GM12878 (cell line): ENCODE measurements at regions not wholly inside any gene's neighbourhood (a gene's known extent, or its start where the extent isn't known, plus 50 kb on each side); places are given as distances from the start of the nearest gene placed in this dataset.

Experiments
- BCL11A ChIP-seq: IDR thresholded peaks from 2 replicates; pipeline ENCODE4 v1.6.1; 2011; ENCODE audit warnings: low read depth, low read length
- CHD1 ChIP-seq: IDR thresholded peaks from 2 replicates; pipeline ENCODE4 v1.6.1; 2012; ENCODE audit warnings: low read depth, low read length, improper control_type of control experiment
- CTCF ChIP-seq, 3 experiments: IDR thresholded peaks in 2 of 3; conservative IDR thresholded peaks in 1 of 3; 2 replicates each; pipeline ENCODE4 v1.5.1; 2011; ENCODE audit warnings: low read depth in 3 of 3, low read length in 3 of 3, mild to moderate bottlenecking in 3 of 3, control low read depth in 2 of 3, moderate library complexity in 2 of 3, inconsistent platforms in 1 of 3, mixed read lengths in 1 of 3; ENCODE audit not compliant: control insufficient read depth in 2 of 3, insufficient read depth in 1 of 3; ENCODE audit errors: extremely low read depth in 1 of 3
- EP300 ChIP-seq, 2 experiments: fragments of 150-350 bp in 1 of 2; IDR thresholded peaks; 2 replicates each; pipeline ENCODE4 v1.6.1; 2011 to 2012; ENCODE audit warnings: low read depth in 2 of 2, low read length in 2 of 2, borderline replicate concordance in 1 of 2, improper control_type of control experiment in 1 of 2, inconsistent platforms in 1 of 2; ENCODE audit not compliant: control insufficient read depth in 1 of 2
- EZH2 ChIP-seq: IDR thresholded peaks from 2 replicates; pipeline ENCODE4 v1.6.1; 2012; ENCODE audit warnings: low read depth, mild to moderate bottlenecking, control low read depth, inconsistent platforms, low read length, borderline replicate concordance; ENCODE audit not compliant: control insufficient read depth
- FOXK2 ChIP-seq: fragments of 450-650 bp; IDR thresholded peaks from 2 replicates; pipeline ENCODE4 v1.6.1; 2017; ENCODE audit warnings: mild to moderate bottlenecking, moderate library complexity
- HCFC1 ChIP-seq: fragments of 150-350 bp; IDR thresholded peaks from 2 replicates; pipeline ENCODE4 v1.6.1; 2014; ENCODE audit warnings: low read length
- JUNB ChIP-seq: IDR thresholded peaks from 2 replicates; pipeline ENCODE4 v1.6.1; 2016; ENCODE audit warnings: antibody characterized with exemption, mild to moderate bottlenecking
- POLR2AphosphoS5 ChIP-seq: IDR thresholded peaks from 2 replicates; pipeline ENCODE4 v1.6.1; 2011; ENCODE audit warnings: mild to moderate bottlenecking, low read length, inconsistent platforms
- USF1 ChIP-seq: IDR thresholded peaks from 2 replicates; pipeline ENCODE4 v1.6.1; 2011; ENCODE audit warnings: borderline replicate concordance, low read depth, mild to moderate bottlenecking, moderate library complexity, mixed read lengths, low read length; ENCODE audit not compliant: insufficient read depth; ENCODE audit errors: extremely low read length
- ZNF384 ChIP-seq: IDR thresholded peaks from 2 replicates; pipeline ENCODE4 v1.6.1; 2012; ENCODE audit warnings: low read depth, mild to moderate bottlenecking, low read length, improper control_type of control experiment, borderline replicate concordance

- no peak for TF ChIP-seq HCFC1
- TF ChIP-seq CTCF (IDR thresholded peaks at IDR 0.05 in 2 of 3, conservative IDR thresholded peaks at IDR 0.05 in 1 of 3; ENCODE audit: control insufficient read depth in 2 of 3, extremely low read depth in 1 of 3, insufficient read depth in 1 of 3, low read depth in 3 of 3, low read length in 3 of 3), result no peak
- TF ChIP-seq FOXK2, result no peak
- TF ChIP-seq POLR2AphosphoS5, result no peak
- no peak for TF ChIP-seq CHD1
- no peak for TF ChIP-seq EZH2
- no peak for TF ChIP-seq ZNF384
- TF ChIP-seq JUNB, result no peak
- TF ChIP-seq EP300 (IDR thresholded peaks at IDR 0.05; ENCODE audit: borderline replicate concordance in 1 of 2, control insufficient read depth in 1 of 2, low read depth in 2 of 2, low read length in 2 of 2), result no peak
- no peak for TF ChIP-seq USF1
- no peak for TF ChIP-seq BCL11A
These were observed 589.6 kb downstream of the TBC1D22A start for GRCh38 chr22:47351836-47352579.
